Stimulated activated CD8-positive, alpha-beta memory T cell treated with anti-CD3 and anti-CD28 coated beads, Interleukin-4, amount 100 ng/mL, for 48 hours (primary cell): ENCODE measurements at regions not wholly inside any gene's neighbourhood (a gene's known extent, or its start where the extent isn't known, plus 50 kb on each side); places are given as distances from the start of the nearest gene placed in this dataset.

Source experiments
- DNase-seq: peaks from one replicate; pipeline ENCODE4 v3.0.0-alpha.2; 2020

- no peak for DNase-seq
These were observed 115.5 kb upstream of the AFDN start for GRCh38 chr6:167711211-167711610.

GRCh38 chr6:167711768-167712730 lies 114.7 kb upstream of the AFDN start:
- DNase-seq, result no peak

GRCh38 chr6:167712731-167713475 lies 113.8 kb upstream of the AFDN start:
- DNase-seq, result no peak

- no peak for DNase-seq
These were observed 112.6 kb upstream of the AFDN start for GRCh38 chr6:167714152-167714551.

GRCh38 chr6:167717455-167717854 lies 109.3 kb upstream of the AFDN start:
- DNase-seq, result no peak

- no peak for DNase-seq
These were observed 108.8 kb upstream of the AFDN start for GRCh38 chr6:167717867-167718266.

GRCh38 chr6:167719920-167720319 lies 106.8 kb upstream of the AFDN start:
- DNase-seq, result no peak

- no peak for DNase-seq
These were observed 106.0 kb upstream of the AFDN start for GRCh38 chr6:167720456-167721285.

- no peak for DNase-seq
These were observed 105.4 kb upstream of the AFDN start for GRCh38 chr6:167721291-167721690.

GRCh38 chr6:167722634-167723309 lies 103.9 kb upstream of the AFDN start:
- no peak for DNase-seq

GRCh38 chr6:167726043-167726621 lies 100.6 kb upstream of the AFDN start:
- no peak for DNase-seq

- DNase-seq, result no peak
These were observed 96.3 kb upstream of the AFDN start for GRCh38 chr6:167730441-167730840.

- no peak for DNase-seq
These were observed 95.5 kb upstream of the AFDN start for GRCh38 chr6:167731216-167731615.

GRCh38 chr6:167731731-167732422 lies 94.8 kb upstream of the AFDN start:
- no peak for DNase-seq

- DNase-seq, result no peak
These were observed 92.7 kb upstream of the AFDN start for GRCh38 chr6:167733740-167734661.

GRCh38 chr6:167734662-167735083 lies 92.0 kb upstream of the AFDN start:
- no peak for DNase-seq

- DNase-seq, result no peak
These were observed 91.4 kb upstream of the AFDN start for GRCh38 chr6:167735084-167735950.

GRCh38 chr6:167735951-167736288 lies 90.8 kb upstream of the AFDN start:
- DNase-seq, result no peak

GRCh38 chr6:167736486-167737204 lies 90.1 kb upstream of the AFDN start:
- no peak for DNase-seq
